Urothelium cell line (cell line): ENCODE measurements at regions not wholly inside any gene's neighbourhood (a gene's known extent, or its start where the extent isn't known, plus 50 kb on each side); places are given as distances from the start of the nearest gene placed in this dataset.

Experiments used
- DNase-seq: peaks from one replicate; pipeline ENCODE4 v3.0.0; 2011; ENCODE audit warnings: low spot score, mixed read lengths
- FAIRE-seq: peaks from 2 replicates; lab custom pipeline; 2011; peaks lifted over from hg19 to GRCh38; lab: Jason Lieb, UNC

DNA sequence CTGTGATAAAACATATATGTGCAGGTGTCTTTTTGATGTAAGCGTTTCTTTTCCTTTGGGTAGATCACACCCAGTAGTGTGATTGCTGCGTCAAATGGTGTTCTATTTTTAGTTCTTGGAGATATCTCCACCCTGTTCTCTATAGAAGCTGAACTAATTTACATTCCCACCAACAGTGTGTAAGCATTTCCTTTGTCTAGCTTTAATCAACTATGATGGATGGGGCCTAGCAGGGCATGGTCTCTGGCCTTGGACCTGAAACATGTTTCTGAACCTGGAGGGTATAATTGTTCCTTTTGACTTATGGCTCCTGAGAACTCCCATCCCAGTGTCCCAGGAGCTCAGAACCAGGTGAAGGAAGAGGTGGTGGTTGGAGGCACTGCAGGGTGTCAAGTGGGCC, 93.9 kb downstream of the HAPSTR1 start:
- no peak for FAIRE-seq
- no peak for DNase-seq

DNA sequence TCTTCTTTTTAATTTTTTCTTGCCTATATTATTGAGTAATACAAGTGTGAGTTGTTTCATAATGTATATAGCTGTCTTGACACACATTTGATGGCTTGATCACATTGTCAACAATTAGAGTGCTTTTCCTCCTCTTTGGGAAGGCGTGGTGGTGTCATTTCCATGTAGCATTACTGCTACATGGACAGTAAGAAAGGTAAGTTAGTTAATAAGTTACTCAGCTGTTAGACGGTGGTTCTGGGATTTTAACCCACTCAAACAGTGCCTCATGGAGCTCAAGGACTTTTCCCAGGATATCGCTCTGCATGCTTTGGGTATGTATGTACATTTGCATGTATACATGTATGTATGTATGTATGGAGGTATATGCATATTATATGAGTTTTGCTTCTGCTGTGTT, 94.6 kb downstream of the HAPSTR1 start:
- no peak for FAIRE-seq
- no peak for DNase-seq

DNA sequence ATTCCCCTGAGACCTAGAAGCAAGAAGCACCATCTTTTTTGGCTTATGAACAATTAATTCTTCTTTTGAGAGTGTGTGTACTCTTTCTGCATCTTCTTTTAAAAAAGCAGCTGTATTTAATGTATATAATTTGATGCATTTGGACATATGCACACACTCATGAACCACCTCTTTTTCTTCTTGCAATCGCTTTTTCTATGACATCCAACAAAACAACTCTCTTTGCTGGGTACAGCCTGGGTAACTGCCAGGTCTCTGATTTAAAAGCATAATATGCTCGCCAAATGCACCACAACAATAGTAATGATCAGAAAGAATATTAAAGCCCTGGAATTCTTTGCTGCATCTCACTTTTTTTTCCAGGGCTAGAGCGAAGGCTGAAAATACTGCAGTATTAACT, 97.3 kb downstream of the HAPSTR1 start:
- FAIRE-seq = no peak
- no peak for DNase-seq

DNA sequence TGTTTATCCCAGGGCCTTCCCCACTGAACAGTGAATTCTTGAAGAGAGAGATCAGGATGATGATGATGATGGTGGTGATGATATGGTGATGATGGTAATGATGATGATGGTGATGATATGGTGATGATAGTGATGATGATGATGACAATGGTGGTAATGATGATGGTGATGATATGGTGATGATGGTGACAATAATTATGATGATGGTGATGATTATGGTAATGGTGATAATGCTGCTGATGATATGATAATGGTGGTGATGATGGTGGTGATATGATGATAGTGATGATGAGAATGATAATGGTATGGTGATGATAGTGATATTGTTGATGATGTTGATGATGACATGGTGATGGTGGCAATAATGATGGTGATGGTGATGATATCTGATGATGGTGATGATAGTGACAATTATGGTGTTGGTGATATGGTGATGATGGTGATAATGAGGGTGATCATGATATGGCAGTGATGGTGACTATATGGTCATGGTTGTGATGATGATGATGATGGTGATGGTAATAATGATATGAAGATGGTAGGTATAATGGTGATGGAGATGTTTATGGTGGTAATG, 99.9 kb downstream of the HAPSTR1 start:
- peak; percentile 96 for FAIRE-seq
- no peak for DNase-seq

DNA sequence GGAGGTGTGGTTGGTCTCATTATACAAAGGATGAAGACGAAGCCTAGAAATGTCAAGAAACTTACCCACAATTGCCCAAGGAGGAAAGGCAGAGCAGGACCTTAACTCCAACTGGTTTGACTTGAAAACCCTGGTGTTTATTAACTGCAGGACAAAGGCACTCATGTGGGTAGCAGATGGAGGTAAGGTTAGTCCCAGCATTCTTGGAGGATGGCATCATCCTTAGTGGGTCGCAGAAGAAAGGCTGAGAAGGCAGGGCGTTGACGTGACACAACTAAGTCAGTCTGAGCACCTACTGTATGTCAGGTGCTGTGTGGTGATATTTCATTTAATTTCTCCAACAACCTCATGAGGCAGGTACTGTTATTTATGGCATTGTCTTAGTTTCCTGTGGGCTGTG, 101.3 kb downstream of the HAPSTR1 start:
- FAIRE-seq (peak; percentile 13), DNase-seq (peak; percentile 68)

DNA sequence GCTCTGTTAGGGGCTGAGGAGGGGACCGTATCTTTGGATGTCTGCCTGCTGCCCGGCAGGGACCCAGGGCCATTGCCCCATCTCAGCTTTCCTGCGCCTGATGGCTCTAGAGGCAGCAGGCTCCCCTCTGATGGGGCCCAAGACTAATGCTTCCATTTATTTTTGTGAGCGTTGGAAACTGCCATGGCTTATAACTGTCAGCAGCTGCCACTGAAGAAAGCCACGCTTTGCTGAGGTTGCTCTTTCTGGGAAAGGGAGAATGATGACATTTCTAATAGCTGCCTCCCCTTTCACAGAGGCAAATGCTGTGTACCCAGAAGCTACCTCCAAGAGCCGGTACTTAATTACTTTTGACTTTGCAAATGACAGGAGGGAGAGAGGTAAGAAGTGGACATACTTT, 103.8 kb downstream of the HAPSTR1 start:
- FAIRE-seq = no peak
- DNase-seq = no peak

DNA sequence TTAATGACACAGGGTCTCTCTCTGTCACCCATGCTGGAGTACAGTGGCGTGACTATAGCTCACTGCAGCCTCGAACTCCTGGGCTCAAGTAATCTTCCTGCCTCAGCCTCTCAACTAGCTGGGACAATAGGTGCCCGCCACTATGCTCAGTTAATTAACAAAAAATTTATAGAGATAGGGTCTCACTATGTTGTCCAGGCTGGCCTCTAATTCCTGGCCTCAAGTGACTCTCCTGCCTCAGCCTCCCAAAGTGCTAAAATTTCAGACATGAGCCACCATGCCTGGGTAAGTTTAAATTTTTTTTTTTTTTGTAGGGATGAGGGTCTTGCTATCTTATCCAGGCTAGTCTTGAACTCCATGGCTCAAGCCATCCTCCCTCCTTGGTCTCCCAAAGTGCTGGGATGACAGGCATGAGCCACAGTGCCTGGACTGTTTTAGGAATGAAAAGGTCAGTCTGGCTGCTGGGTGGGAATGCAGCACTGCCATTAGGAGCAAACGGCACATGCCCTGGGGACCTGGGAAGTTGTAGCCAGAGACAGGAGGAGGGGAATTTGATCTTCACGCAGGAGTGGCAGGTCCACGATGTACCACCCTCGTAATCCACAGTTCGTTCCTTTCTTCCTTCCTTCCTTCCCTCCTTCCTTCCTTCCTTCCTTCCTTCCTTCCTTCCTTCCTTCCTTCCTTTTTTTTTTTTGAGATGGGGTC, 106.7 kb downstream of the HAPSTR1 start:
- DNase-seq (no peak), FAIRE-seq (no peak)

DNA sequence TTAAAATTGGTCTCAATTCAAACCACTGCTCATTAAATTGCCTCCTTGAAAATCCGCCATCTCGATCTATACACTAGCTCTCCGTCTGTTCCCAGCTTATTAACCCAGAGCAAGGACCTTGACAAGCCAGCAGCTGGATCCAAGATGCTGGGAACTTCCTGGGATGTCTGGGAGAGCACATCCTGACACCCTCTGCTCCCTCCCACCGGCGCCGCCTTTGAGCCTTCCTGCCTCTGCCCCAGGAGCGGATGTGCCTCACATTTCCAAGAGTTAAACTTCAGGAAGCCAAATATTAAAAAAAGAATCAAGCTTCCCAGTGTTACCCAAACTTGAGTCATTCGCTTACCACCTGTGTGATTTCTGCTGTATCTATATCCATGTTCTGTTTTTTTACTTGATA, 107.9 kb downstream of the HAPSTR1 start:
- FAIRE-seq (no peak), DNase-seq (no peak)

DNA sequence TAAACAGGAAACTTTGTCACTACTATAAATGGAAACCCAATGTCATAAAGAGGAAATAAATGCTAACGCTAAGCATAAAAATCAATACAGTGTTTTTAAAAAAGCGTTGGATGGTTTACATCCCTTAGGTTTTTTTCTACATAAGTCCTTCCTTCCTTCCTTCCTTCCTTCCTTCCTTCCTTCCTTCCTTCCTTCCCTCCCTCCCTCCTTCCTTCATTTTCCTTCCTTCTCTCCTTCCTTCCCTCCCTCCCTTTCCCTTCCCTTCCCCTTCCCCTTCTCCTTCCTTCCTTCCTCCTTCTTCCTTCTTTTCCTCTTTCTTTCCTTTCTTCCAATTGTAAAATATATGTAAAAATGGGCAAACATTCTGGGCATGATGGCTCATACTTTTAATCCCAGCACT, 108.3 kb downstream of the HAPSTR1 start:
- no peak for FAIRE-seq
- no peak for DNase-seq

DNA sequence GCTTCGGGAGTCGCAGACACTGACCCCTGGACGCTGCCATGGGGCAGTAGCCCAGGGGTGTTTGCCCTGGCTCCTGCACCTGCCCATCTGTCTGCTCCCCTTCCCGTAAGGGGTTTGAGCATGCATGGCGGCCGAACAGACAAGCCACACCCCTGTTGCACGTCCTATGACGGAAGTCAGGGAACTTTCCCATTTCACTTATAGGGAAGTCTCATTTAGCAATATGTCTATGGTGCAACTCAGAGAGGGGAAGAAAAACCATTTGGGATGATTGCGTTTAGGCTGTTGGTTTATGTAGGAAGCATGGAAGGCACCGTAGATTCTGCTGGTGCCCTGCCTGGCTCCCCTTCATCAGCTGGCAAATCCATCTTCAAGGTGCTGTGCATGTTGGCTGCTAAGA, 112.5 kb downstream of the HAPSTR1 start:
- FAIRE-seq (no peak), DNase-seq (no peak)

DNA sequence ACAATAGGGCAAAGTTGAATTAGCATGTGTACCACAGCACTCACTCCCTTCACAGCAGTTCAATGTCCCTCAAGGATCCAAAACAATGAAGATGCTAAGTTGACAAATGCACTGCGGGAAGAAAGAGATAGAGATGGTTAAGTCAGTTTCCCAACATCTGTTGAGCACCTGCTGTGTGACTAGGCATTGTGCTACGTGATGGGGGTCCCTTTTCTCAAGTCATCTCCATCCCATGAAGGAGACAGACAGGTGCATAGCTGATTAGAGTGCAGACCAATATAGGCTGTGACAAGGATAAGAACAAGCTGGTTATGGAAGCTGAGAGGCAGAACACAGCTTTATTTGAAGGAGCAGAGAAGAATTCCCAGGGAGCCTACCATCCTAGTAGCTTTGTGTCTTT, 114.2 kb downstream of the HAPSTR1 start:
- FAIRE-seq (no peak), DNase-seq (no peak)

DNA sequence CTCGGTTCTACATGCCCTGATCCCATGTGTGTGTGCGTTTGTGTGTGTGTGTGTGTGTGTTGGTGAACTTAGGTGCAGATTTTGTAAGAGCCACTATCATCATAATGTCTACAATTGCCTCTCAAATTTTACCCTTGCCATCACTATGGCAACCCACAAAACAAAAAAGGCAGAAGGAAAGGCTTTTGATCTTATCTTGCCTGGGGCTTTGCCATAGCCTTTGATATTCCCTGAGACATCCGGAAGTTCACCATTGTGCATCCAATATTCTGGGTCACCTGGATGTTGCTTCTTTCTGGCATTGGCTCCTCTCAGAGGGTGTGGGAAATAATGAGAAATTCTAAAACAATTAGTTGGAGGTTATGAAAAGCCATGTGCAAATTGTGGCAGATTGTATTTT, 114.7 kb downstream of the HAPSTR1 start:
- FAIRE-seq (no peak), DNase-seq (no peak)

DNA sequence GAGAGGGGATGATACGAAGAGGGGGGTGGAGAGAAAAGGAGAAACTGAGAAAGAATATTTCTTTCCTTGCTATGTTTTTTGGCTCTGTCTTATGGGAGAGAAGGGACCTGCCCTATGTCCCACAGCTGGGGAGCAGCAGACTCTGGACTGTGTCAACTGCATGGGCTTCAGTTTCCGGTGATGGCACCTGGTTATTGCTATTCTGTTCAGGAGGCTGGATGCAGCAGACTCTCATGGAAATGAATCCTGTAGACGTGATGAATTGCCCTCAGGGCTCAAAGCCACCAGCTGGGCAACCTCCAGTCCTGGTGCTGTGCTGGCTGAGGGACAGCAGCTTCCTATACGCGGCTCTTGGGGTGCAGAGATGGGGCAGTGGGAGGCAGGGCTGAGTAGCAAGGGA, 121.2 kb downstream of the HAPSTR1 start:
- FAIRE-seq (no peak), DNase-seq (no peak)

DNA sequence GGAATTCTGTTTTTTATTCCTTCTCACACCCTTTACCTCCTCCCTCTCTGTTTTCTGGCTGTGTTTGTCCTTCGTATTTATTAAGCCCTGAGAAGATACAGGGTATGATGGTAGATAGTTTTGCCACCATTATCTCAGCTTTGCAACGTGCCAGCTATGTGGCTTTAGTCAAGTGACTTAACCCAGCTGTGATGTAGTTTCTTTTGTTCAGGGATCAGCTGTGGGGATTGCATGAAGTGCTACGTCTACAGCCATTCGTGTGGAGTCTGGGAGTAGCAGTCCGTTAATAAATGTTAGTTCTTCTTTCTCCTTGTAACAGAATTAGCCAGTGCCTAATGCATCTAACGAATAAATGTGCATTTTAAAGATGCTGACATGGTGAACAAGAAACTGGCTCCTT, 128.4 kb downstream of the HAPSTR1 start:
- DNase-seq = no peak
- no peak for FAIRE-seq

DNA sequence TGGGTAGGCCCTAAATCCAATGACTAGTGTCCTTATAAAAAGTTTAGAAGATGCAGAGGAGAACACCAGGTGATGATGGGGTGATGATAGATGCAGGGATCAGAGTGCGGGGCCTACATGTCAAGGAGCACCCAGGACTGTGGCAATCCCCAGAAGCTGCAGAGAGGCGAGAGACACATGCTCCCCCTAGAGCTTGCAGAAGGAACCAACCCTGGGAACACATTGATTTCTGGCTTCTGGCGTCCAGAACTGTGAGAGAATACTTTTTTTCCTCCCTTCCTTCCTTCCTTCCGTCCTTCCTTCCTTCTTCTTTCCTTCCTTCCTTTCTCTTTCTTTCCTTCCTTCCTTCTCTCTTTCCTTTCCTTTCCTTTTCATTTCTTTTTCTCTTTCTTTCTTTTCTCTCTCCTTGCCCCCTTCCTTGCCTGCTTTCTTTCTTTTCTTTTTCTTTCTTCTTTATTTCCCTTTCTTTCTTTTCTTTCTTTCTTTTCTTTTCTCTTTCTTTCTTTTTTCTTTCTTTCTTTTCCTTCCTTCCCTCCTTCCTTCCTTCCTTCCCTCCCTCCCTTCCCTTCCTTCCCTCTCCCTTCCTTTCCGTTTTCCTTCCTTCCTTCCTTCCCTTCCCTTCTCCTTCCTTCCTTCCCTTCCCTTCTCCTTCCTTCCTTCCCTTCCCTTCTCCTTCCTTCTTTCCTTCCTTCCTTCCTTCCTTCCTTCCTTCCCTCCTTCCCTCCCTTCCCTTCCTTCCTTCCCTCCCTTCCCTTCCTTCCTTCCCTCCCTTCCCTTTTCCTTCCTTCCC, 134.3 kb downstream of the HAPSTR1 start:
- FAIRE-seq (no peak), DNase-seq (no peak)

DNA sequence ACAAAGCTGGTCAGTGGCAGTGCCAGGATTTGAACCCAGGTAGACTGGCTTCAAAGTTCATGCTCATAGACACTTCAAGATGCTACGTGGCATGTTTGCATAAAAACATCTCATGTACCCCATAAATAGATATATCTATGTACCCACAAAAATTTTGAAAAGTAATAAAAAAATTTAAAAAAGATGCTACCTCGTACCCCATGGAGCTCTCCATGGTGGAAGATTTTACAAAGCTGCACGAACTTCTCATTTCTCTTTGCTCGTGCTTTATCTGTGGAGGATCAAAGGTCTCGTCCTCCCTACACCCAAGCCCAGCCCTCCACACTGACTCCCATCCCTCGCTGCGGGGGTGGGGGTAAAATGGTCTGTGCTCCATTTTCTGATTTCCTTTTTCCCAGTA, 135.5 kb downstream of the HAPSTR1 start:
- no peak for DNase-seq
- FAIRE-seq = no peak

DNA sequence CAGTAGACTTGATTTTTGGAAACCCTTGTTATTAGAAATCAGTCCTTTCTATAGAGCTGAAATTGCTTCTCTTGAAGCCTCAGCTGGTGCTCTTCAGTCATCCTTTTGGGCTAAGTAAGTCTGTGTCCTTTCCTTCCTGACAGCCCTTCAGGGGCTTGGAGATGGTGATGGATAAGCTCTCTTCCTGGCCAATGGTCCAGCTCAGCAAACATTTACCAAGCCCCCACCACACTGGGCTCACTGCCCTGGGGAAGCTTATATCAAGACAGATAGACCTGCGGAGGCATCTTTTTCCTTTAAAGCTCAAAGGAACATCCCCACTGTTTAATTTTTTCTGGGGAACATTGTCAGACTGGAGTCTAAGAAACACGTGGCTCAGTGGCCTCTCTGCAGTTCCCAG, 139.6 kb downstream of the HAPSTR1 start:
- FAIRE-seq = no peak
- no peak for DNase-seq

DNA sequence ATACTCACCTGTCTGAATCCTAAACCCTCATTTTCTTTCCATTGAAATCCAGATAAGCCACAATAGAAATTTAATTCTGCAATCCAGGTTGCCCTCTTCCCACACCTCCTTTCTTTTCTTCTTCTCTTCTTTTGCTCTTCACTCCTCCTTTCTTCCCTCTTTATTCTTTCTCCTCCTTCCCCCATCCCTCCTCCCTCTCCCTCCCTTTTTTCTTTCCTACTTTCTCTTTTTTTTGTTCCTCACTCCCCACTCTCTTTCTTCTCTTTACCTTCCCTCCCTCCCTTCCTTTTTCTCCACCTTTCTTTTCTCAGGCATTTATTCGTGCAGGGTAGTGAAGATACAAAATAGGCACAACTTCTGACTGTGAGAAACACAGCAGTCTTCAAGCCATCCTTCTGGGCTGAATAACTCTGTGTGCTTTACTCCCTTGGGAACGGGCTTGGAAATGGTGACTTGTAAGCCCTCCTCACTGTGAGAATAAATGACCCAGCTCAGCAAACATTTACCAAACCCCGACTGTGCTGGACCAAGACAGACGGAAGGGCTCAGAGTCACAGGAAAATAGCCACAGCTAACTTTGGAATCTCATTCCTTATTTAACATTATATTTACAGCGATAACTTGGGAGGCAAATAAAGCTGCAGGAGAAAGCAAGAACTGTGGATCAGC, 140.8 kb downstream of the HAPSTR1 start:
- FAIRE-seq (no peak), DNase-seq (no peak)

DNA sequence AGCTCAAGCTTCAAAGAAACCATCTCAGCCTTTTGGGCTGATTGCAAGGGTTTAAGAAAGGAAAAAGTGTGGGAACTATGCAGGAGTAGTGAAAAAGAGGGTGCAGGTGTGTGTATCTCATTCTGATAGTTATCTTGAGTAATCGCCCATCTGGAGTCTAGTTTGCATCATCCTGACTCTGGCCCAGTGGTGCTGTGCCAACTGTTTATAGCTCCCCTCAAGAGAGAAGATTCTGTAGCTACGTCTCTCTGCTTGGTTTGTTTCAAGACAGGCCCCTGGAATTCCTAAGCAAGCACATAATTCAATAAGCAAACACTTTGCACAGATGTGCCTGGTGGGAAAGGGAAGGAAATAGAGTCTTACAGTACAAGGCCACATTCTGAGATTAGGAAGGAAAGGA, 144.4 kb downstream of the HAPSTR1 start:
- FAIRE-seq (no peak), DNase-seq (no peak)

DNA sequence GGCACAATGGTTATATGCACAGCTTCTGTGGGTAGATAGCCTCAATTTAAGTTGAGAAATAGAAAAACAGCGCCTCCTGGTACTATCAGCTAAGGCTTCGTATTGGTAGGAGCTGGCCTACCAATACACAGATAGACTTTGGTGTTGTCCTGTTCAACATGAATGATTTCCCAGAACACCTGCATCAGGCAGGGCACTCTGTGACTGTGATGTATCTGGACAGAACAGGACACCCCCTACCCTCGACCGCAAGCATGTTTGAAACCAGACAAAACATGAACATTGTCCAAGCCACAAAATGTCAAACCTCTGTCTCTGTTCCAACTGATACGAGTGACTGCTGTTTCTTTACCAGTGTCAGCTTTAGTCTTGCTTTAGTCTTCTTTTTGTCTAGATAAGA, 144.9 kb downstream of the HAPSTR1 start:
- FAIRE-seq (no peak), DNase-seq (no peak)

DNA sequence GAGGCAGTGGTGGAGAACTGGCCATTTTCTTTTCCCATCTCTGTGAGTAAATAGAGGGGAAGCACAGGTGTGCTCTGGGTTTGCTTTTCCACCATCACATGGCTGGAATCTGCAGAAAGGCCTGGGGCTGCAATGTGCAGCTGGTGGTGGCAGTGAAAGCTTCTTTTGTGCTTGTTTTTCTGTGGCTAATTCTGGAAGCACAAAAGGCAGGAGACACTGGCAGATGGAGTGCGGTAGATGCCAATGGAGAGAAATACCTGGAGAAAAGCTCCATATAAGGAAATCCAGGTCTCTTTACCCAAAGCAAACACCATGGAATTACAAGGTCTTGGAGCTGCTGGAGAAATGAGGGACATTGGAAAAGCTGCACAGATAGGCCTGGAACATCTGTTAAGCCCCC, 146.9 kb downstream of the HAPSTR1 start:
- DNase-seq (no peak), FAIRE-seq (no peak)

DNA sequence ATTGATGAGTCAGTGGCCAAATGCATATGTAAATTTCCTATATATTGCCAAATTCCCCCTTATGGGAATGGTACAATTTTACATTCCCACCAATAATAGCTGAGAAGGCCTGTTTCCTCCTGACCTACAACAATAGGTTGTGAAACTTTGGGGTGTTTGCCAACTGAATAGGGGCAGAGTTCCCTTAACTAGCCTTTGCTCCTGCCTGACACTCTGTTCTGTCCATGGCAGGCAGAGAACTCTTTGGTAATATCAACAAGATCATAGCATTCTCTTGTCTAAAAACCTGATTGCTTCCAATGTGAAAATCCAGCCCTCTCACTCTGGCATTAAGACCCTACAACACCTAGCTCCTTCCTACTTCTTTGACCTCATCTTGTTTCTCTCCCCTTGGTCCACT, 149.7 kb downstream of the HAPSTR1 start:
- FAIRE-seq (no peak), DNase-seq (no peak)
